ENCODE measurements at regions not wholly inside any gene's neighbourhood (a gene's known extent, or its start where the extent isn't known, plus 50 kb on each side); places are given as distances from the start of the nearest gene placed in this dataset.

DNA sequence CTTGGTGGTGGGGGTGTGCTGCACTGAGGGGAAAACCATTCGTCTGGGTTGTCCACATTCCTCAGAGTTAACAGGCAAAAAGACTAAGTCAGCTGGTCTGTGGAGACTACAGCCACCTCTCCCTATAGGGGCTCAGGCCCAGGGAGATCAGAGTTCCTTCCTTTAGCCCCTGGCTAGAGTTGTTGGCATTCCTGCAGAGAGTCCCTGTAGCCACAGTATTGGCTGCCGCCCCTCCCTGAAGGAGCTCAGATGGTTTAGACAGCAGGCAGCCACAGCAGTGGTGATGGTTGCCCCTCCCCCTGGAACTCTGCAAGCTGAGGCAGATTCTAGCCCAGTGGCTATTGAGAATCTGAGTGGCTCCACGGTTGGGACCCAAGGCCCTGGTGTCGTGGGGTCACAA, 1072.5 kb upstream of the ATXN7L3B start:
- Histone ChIP-seq H3K27ac (no peak overlapping the region), H3K27me3 (replicated peaks in 1 of 7) (no peaks in the 10 kb centered on the region), H3K4me1 (no peaks in the 10 kb centered on the region), H3K4me3 (no peak overlapping the region), H3K9me3 (peaks cover 0 to 9% (median 0%) of the 10 kb centered on the region in 8 donors), H3K36me3 (no peaks in the 10 kb centered on the region)
- WGBS, 5 donors, result 59 to 71% (median 67%) methylated on average over 2 to 4 of the region's 4 CpGs
- DNase-seq, result no peak
- intact Hi-C loops (cut with DNase I; ENCODE audit: low total_unique reads), result no loop called here
- TF ChIP-seq, protein P1, sequence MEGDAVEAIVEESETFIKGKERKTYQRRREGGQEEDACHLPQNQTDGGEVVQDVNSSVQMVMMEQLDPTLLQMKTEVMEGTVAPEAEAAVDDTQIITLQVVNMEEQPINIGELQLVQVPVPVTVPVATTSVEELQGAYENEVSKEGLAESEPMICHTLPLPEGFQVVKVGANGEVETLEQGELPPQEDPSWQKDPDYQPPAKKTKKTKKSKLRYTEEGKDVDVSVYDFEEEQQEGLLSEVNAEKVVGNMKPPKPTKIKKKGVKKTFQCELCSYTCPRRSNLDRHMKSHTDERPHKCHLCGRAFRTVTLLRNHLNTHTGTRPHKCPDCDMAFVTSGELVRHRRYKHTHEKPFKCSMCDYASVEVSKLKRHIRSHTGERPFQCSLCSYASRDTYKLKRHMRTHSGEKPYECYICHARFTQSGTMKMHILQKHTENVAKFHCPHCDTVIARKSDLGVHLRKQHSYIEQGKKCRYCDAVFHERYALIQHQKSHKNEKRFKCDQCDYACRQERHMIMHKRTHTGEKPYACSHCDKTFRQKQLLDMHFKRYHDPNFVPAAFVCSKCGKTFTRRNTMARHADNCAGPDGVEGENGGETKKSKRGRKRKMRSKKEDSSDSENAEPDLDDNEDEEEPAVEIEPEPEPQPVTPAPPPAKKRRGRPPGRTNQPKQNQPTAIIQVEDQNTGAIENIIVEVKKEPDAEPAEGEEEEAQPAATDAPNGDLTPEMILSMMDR (IDR thresholded peaks at IDR 0.05 in 8 of 11, conservative IDR thresholded peaks at IDR 0.05 in 3 of 11), result no peak
- TF ChIP-seq POLR2AphosphoS5 (IDR thresholded peaks at IDR 0.05) (no peak), POLR2A (IDR thresholded peaks at IDR 0.05) (no peak)

DNA sequence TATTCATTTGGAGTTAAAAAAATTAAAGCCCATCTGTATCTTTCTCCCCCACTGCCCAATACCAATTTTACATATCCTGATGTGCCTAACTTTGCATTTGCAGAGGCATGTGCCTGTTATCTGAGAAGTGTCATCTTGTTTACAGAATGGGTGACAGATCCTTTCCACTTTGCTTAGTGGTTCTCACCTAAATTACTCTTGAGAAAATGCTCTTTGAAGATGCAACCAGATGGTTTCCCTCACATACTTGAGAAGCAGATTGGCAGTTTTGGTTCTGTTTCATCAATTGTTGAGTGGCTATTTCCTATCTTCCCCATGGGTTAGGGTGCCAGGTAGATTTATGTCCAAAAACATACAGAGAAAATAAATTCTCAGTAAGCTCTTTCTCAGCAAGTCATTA, 1051.4 kb upstream of the ATXN7L3B start:
- DNase-seq, result no peak
- no peak for TF ChIP-seq POLR2AphosphoS5 (IDR thresholded peaks at IDR 0.05)
- no peak for TF ChIP-seq POLR2A (IDR thresholded peaks at IDR 0.05)
- TF ChIP-seq, protein P1 (IDR thresholded peaks at IDR 0.05 in 8 of 11, conservative IDR thresholded peaks at IDR 0.05 in 3 of 11), result no peak
- no peak overlapping the region for H3K27ac ChIP-seq
- H3K4me1 ChIP-seq, result no peaks in the 10 kb centered on the region
- H3K36me3 ChIP-seq, result no peaks in the 10 kb centered on the region
- intact Hi-C loops (cut with DNase I; ENCODE audit: low total_unique reads), result no loop called here
- peaks cover 3 to 33% (median 22%) of the 10 kb centered on the region in 8 donors for H3K9me3 ChIP-seq
- H3K27me3 ChIP-seq (replicated peaks in 1 of 7), result no peaks in the 10 kb centered on the region
- H3K4me3 ChIP-seq, result no peak overlapping the region

DNA sequence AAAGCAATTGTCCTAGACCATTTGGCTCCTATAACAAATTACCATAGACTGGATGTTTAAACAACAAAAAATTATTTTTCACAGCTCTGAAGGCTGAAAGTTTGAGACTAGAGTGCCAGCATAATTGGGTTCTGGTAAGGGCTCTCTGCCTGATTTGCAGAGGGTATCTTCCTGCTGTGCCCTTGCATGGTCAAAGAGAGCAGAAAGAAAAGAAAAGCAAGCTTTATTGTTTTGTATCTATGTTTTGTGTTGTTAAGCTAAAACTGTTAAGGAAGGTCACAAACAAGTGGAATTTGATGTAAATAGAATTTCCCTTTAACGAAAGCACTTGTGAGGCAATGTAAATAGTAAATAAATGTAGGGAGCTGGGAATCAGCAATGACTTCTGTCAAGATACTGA, 1031.0 kb upstream of the ATXN7L3B start:
- H3K27me3 ChIP-seq (replicated peaks in 1 of 7), result no peaks in the 10 kb centered on the region
- no peaks in the 10 kb centered on the region for H3K36me3 ChIP-seq
- H3K4me3 ChIP-seq, result no peak overlapping the region
- 71 to 89% (median 72%) methylated on average over 1 of the region's 1 CpG for WGBS, 5 donors
- no peak for TF ChIP-seq POLR2A (IDR thresholded peaks at IDR 0.05)
- no peak for TF ChIP-seq POLR2AphosphoS5 (IDR thresholded peaks at IDR 0.05)
- TF ChIP-seq, protein P1 (IDR thresholded peaks at IDR 0.05 in 8 of 11, conservative IDR thresholded peaks at IDR 0.05 in 3 of 11), result no peak
- H3K4me1 ChIP-seq, result no peaks in the 10 kb centered on the region
- peaks cover 0 to 28% (median 0%) of the 10 kb centered on the region in 8 donors for H3K9me3 ChIP-seq
- intact Hi-C loops (cut with DNase I; ENCODE audit: low total_unique reads), result no loop called here
- no peak overlapping the region for H3K27ac ChIP-seq
- no peak for DNase-seq

DNA sequence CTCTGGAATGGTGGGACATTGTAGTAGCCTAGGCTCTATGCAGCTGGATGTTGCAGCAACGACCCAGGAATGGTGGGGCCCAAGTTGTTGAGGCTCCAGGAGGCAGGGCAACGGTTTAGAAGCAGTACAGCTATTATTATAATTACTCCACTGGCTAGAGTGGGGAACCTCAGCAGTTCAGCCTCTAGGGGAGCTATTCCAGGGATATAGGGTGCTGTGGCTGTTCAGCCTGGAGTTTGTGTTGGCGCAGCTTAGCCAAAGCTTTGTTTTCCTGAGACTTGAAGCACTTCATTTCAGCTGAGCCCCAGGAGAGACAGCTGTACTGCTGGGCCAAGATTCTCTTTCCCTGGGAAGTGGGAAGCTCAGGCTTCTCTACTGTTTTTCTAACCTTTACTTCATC, 1023.0 kb upstream of the ATXN7L3B start:
- intact Hi-C loops (cut with DNase I; ENCODE audit: low total_unique reads), result no loop called here
- H3K27me3 ChIP-seq (replicated peaks in 1 of 7), result no peaks in the 10 kb centered on the region

More for the DNA sequence above, 1023.0 kb upstream of the ATXN7L3B start:
- no peaks in the 10 kb centered on the region for H3K36me3 ChIP-seq
- 65 to 79% (median 69%) methylated on average over 3 of the region's 3 CpGs for WGBS, 5 donors
- no peak overlapping the region for H3K4me3 ChIP-seq
- peaks cover 0 to 35% (median 7%) of the 10 kb centered on the region in 8 donors for H3K9me3 ChIP-seq
- H3K27ac ChIP-seq, result no peak overlapping the region
- H3K4me1 ChIP-seq, result no peaks in the 10 kb centered on the region
- TF ChIP-seq, protein P1 (IDR thresholded peaks at IDR 0.05 in 8 of 11, conservative IDR thresholded peaks at IDR 0.05 in 3 of 11), result no peak
- TF ChIP-seq POLR2A (IDR thresholded peaks at IDR 0.05), result no peak
- no peak for TF ChIP-seq POLR2AphosphoS5 (IDR thresholded peaks at IDR 0.05)
- no peak for DNase-seq

Data from spleen (tissue), 11 donors.